ENCODE measurements at regions not wholly inside any gene's neighbourhood (a gene's known extent, or its start where the extent isn't known, plus 50 kb on each side); places are given as distances from the start of the nearest gene placed in this dataset.

DNA sequence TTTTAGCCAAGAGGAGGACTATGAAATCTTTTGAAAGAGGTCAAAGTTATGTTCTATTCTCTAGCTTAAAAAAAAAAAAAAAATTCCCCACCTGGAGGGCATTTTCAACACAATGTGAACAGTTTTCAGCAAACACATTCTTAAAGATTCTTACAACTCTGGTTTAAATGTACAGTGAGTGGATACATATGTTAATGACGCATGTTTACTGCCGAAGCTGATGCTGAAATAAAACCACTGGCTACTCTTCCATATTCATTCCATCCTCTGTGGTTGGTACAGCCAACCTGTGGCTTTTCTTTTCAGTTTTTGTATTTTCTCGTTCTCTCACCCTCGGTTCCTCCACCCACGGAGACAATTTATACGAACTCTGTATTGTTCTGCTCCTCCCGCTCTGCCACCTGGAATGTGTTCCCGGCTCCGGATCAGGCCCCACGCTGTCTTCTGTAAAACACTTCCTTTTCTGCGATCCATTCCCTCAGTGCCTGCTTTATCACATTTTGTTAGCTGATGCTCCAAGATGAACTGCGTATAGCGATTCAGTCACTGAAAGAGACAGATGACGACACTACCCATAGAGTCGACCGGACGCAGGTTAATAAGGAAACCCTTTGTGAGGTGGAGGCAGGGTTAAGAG lies 466.4 kb upstream of the ARGLU1 start:
- DNase-seq (ENCODE audit: low spot score) = no peak

DNA sequence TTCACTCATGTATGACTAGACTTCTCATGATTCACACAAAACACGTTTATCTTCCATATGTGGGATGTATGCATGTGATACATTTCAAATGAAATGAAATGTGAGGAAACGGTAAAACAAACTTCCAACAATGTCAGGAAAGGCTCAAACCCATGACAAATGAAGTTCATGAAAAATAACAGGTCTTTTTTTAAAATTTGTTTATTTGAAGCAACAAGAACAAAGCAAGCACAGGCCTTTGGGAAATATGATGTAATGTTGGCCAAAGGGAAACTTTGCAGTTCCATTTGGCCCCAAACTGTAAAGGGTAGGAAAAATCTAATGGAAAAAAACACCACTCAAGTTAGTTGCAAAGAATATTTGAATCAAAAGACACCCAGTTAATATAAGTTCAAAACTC lies 463.8 kb upstream of the ARGLU1 start:
- no peak for DNase-seq (ENCODE audit: low spot score)

DNA sequence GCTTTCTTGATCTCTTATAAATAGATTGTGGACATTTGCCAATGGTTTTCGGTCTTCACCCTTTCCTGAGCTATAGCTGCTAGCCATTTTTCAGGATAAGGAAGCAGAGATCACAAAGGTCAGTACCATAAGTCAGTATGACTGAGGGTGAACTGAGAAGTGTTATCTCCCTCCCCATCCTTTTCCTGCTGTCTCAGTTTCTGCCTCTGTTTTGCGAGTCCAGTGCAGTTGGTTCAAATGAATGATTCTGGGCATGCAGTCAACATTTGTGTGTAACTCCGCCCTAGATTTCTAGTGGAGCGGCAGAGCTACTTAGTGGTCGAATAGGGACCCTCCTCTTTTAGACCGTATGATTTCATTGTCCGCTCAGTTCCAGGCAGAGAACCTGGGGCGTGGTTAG lies 460.8 kb upstream of the ARGLU1 start:
- DNase-seq (ENCODE audit: low spot score) = no peak

DNA sequence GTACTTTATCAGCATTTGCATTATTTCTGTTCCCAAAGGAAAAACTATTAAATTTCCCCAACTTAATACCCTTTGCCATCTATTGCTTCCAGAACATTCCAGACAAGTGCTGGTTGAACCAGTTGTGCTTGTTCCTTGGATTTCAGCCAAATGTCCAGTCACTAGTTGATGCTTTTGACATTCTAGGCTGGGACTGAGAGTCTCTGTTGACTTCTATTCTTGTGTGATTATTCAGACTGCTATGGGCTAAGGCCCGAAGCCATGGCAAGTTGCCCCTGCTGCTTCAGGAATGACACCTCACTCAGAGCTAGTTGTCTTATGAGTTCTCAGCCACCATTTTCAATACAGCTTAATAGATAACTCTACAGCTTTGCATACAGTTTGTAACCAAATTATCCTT lies 458.1 kb upstream of the ARGLU1 start:
- DNase-seq (ENCODE audit: low spot score) = peak; percentile 69

DNA sequence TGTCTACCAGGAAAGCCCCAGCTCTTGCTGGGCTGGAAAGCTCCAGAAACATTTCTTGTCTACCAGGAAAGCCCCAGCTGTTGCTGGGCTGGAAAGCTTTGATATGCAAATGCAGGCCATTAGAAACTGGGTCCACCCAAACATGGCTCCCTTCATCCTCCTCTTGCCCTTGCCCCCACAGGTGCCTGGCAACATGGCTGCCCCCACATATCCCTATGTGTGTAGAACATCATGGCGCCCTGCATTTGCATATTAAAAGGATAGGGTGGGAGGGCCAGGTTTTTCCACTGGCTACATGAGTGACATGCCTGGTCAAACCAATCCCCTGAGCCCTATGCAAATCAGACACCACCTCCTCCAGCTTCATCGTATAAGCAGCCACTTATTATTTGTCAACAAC lies 455.4 kb upstream of the ARGLU1 start:
- DNase-seq (ENCODE audit: low spot score) = no peak

DNA sequence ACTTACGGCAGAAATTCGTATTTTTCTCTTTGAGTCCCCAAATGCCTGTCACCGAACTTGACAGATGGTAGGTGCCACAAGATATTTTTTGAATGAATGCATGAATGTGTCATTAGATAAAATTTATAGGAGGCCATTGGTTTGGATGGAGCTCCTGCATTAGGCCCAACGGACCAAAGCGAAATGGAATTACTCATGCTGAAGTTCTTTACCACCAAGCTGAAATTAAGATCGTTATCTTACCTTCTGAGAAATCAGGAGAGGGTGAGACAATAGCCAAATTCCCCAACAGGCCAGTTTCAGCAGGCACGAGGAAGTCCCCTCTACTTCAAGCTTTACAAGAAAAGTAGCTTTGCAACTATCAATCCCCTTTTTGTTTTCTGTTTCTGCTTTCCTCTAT lies 452.5 kb upstream of the ARGLU1 start:
- DNase-seq (ENCODE audit: low spot score) = peak; percentile 50

DNA sequence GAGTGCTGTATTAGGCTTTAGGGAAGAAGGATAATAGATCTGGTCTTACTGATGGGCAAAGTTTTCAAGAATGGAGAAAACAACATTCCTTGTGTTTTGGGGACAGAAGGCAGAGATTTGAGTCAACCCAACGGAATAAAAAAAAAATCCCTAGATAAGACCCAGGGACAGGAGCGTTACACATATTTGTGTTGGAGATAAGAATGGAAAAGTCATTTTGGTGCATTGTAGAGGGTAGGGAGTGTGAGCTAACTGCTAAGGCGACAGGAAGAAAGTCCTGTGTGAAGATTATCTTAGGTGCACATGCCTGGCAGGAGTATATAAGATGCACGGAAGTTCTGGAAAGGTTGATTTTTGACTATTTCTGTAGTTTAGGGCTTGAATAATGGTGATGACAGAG lies 450.3 kb upstream of the ARGLU1 start:
- DNase-seq (ENCODE audit: low spot score) = no peak

DNA sequence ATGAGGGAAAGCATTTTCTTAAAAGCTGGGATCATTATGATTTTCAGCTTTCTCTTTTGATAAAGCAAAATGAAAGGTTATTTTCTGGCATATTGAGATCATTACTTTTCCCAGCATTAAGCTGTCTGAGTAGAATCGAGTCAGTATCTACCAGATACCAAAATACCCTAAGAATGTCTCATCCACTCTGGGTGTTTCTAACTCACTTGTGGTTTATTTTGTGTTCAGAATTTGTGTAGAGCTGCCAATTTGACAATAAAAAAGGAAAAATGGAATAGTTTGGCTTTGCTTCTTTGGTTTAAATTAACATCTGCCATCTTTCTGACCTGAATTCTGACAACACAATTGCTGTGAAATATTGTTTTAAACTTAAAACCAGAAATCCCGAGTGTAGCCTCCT lies 438.7 kb upstream of the ARGLU1 start:
- no peak for DNase-seq (ENCODE audit: low spot score)

DNA sequence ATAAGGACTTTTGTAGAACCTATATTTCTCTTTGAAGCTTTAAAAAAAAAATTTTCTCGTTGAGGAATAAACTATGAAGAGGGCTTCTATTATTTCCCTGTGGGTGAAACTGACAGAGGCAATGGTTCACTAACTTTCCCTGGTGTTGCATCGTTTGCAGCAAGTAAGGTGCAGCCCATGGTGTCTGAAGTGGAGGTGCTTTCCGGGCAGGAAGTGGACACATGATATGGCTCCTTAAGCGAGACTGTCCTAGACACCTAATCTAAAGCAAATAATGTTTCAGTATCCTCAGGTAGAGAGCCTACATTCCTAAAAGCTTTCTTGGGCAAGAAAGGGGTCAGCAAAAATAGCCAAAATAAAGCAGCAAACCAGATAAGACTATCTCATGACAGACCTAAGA lies 437.6 kb upstream of the ARGLU1 start:
- DNase-seq (ENCODE audit: low spot score) = no peak

DNA sequence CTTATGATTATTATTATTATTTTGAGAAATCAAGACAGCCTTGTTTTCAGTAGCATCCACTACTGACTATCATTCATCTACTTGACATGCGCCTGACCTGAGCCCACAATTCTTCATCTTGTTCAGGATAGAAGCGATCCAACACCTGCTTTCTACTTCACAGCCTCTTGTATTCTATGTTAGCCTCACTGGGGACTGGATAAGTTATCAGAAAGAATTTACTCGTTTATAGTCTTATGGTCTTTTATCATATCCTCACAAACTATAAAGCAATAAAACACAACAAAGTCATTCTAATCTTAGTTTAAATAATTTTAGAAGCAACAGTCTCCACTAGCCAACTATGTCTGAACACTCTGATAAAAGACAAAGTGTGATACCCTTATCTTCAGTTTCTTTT lies 436.0 kb upstream of the ARGLU1 start:
- no peak for DNase-seq (ENCODE audit: low spot score)

DNA sequence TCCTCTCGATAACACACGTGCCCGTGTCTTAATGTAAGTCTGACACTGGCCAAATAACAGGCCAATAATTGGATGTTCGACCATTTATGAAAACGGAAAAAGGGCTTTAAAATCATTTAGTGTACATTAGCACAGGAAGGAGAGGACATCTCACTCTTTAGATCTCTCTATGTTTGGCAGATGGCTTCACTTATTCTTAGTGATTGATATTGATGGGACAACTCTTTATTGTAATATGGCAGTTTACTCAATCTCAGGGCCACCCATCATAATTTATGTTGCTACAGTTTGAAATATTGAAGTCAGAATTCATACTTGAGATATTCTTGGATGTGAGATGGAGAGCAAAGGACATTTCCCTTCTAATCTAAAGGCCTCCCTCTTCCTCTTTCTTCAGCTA lies 430.7 kb upstream of the ARGLU1 start:
- no peak for DNase-seq (ENCODE audit: low spot score)

DNA sequence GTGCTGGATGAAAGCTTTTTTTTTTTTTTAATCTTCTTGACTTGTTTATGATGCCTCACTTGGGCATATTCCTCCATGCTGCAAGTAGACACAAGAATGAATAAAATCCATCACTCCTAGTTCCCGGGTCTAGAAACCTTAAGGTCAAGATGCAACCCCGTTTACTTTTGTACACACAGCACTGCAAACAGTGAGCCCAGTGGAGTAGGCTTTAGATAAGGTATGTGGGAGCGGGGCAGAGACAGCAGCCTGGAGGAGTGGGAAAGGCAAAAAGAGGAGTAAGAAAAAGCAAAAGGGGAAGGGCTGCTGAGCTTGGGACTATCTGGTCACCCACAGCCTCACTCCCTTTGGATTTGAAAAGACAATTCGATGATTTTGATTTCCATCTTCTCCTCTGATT lies 429.8 kb upstream of the ARGLU1 start:
- DNase-seq (ENCODE audit: low spot score) = no peak

DNA sequence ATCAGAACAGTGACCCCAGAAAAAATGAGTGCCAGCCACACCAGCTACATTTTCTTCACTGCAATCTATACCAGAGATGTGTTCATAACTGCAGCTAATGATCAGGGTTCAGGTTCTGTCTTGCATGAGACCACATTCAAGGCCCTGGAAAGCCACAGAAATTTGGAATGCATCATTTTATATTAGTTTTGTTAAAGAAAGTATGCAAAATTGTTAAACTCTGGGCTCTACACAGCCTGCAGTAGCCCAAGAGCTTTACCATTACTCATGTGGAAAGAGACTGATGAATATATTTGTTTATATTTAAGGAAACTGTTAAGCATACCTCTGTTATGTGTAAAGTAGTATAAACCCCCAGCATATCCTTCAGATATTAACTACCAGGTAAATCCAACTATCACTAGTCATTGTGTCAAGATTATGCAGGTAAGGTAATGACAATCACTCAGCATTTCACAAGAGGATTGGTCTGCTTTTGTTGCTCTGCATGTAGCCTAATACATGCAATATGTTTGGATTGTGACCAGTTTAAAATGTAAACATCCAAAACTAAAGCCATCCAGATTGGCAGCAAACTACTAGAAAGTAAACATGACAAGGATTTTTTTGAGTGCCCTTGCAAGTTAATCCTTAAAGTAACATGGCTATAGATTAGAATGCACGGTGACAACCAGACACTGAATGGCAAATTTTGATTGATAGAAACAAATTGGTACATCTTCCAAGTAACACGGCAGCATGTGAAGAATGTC lies 429.1 kb upstream of the ARGLU1 start:
- no peak for DNase-seq (ENCODE audit: low spot score)

DNA sequence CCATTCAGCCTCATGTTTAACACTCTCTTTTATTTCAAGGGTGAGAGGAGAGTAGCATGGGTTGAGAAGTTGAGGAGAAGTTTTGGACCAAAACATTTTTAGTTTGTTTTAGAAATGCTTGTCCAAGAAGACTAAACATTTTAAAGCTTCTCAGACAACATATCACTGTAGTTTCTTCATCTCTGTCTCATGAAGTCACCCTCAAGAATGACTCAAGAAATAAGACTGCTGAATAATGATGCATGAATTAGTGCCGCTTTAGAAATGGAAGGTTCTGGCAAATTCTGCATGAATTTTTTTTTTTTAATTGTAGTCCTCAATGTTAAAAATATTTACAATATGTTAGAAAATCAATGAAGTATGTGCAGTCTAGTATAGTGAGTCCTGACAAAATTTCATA lies 422.7 kb upstream of the ARGLU1 start:
- DNase-seq (ENCODE audit: low spot score) = no peak

DNA sequence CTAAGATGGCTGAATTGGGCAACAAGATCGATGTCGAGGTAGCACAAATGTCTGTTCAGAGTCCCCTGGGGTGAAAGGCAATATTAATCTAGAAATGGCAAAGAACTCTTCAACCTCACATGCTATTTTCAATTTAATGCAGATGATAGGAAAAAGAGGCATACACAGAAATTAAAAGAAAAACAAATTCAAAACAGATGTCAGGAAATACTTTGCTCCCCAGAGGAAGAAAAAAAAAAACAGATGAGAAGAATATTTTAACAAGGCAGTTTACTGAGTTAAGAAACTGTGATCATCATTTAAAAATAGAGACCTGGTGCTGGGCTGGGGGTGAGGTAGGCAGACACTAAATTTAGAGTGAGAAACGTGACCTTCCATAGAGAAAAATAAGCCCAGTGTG lies 421.9 kb upstream of the ARGLU1 start:
- DNase-seq (ENCODE audit: low spot score) = no peak

DNA sequence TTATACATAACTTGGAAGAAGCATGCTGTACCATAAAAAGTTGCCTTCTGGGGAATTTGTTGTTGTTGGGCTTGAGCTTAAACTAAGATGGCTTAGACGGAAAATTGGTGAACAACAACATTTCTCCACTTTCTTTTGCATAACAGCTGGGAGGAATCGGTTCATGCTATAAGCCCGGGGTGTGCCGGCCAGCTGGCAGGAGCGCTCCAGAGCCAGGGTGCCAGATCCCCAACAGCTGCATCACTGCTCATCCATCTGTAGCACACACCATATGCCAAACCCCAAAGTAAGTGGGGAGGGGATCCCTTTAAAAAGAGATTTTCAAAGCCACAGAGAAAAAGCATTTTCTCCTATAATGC lies 419.5 kb upstream of the ARGLU1 start:
- DNase-seq (ENCODE audit: low spot score) = no peak

DNA sequence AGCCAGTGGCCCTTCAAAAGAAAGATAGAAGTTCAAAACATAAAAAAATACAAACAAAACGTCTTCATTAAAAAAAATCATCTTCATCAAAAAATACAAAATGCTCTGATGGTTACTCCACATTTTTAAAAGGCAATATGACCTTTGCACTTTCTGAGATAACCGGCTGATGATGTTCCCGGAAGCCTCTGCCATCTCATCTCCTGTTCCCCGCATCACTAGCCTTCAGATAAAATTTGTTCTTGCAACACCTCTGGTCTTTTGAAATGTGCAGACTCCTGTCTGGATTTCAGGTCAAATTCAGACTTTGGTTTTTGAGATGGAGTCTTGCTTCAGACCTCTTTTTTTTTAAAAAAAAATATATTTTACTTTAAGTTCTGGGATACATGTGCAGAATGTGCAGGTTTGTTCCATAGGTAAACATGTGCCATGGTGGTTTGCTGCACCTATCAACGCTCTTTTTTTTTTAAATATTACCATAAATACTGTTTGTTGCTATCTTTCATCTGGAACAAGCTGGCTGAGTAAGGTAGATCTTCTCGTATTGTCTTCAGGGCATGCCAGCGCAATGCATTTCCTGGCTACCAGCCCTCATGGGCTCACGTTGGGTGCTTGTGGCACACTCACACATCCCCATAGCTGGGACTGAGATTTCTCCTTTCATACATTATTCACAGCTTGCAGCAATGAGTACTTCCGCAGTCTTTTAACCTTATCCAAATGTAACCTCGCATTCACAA lies 418.9 kb upstream of the ARGLU1 start:
- no peak for DNase-seq (ENCODE audit: low spot score)

DNA sequence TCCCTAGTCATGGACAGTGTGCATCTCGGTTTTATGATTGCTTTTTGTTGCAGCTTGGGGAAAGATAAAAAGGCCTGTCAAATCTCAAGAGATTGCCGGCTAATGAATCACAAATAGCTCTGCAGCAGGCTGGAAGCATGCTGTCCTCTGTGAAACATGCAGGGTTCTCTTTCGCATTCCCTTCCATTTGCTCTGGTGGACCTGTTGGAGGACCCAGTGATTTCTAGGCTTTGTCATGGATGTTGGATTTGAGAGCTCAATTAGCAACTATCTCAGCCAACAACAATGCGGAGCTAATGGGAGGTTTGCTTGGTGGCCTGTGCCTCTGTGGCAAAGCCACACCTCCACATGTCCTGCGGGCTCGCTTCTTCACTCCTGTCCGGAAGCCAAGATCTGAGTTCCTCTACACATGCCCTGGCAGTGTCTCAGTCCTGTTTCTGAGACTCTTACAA lies 418.1 kb upstream of the ARGLU1 start:
- no peak for DNase-seq (ENCODE audit: low spot score)

DNA sequence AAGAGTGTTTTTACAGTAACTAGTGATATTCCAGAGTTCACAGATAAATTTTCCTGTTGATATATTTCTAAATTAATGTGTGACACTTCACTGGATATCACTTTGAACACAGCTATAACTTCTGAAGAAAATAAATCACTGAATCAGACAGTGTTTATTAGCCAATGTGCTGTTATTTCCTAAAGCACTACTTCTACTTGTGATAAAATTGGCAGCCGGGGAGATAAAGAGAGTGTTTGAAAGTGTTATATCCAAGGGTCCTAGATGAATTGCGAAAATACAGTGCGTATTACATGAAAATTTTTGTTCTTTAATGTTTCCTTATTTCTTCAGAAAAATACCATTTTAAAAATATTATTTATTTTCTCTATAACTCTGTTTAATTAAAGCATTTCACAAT lies 417.5 kb upstream of the ARGLU1 start:
- no peak for DNase-seq (ENCODE audit: low spot score)

DNA sequence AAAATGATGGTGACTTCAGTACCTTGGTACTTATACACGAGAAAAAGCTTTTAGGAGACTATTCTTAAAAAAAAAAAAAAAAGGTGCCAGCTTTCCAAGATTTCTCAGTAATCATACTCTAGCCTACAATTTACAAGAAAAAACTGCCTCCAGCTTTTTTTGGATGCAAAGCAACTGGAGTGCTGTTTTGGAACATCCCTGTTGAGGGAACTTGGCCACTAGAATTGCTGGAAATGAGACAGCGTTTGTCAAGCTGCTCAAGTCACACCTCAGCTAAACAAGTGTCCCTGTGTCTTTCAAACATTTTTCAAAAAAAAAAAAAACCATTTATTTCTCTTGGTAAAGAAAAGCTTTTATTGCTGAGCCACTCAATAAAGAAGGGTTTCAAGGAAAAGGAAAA lies 413.1 kb upstream of the ARGLU1 start:
- no peak for DNase-seq (ENCODE audit: low spot score)

DNA sequence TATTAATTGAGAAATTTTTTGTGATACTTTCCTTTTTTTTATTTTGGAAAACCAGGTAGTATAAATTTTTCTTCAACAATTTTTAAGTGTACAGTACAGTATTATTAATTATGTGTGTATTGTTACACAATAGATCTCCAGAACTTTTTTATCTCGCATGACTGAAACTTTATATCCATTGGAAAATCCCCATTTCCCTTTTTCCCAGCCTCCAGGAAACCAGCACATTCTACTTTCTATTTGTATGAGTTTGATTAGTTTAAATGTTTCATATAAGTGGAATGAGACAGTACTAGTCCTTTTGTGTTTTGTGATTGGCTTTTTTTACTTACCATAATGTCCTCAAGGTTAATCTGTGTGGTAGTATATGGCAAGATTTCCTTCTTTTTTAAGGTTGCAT lies 399.5 kb upstream of the ARGLU1 start:
- DNase-seq (ENCODE audit: low spot score) = no peak

DNA sequence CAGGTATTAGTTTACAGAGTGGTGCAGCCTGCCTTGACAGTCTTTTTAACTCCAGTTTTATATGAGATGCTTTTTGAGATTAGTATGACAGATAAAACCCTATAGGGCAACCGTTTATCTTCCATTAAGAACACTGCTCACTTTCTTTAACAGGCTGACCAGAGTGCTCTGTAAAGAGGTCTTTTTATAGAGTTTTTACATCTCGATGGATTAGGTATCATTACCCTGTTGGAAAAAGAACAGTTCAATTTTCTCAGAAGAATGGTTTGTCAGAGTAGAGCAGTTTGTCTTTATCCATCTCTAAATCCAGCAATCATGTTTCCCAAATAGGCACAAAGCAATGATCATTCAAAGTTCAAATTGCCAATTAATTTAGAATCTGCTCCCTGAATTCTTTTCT lies 395.2 kb upstream of the ARGLU1 start:
- DNase-seq (ENCODE audit: low spot score) = no peak

DNA sequence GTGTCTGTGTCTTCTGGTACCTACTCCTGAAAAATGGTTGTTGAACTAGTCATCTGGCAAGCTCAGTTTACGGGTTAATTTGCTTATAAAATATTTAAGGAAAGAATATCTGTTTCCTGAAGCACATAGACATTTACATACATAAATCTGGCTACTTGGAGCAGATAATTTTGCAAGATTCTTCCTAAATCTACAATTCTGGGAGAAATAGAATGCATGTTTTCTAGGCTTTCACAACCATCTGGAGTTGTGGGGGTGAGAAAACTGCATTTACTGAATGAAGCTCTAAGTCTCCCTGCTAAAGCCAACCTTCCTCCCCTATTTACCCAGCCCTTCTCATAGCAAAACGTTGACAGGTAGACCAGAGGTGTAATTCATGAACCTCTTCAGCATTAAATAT lies 393.7 kb upstream of the ARGLU1 start:
- DNase-seq (ENCODE audit: low spot score) = no peak

DNA sequence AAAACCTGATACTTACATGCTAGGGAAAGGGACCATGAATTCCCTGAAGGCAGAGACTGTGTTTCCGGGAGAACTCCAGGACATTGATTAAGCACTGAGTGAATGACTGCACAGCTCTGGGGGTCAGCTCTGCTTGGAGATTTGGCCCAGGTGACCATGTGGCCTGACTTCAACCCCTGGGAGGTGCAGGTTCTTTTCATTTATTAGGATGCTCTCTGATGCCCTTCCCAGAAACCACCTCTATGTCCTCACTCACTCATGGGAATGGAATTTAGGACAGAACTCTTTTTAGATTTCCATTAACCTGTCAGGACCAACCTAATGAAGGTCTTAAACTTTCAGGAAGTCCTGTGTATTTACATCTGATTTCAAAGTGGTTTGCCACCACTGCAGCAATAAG lies 393.3 kb upstream of the ARGLU1 start:
- peak; percentile 75 for DNase-seq (ENCODE audit: low spot score)
